HFFc6 (cell line): ENCODE measurements at regions not wholly inside any gene's neighbourhood (a gene's known extent, or its start where the extent isn't known, plus 50 kb on each side); places are given as distances from the start of the nearest gene placed in this dataset.

ENCODE experiments used
- DNase-seq: peaks from one replicate; pipeline ENCODE4 v3.0.0-alpha.2; 2018
- H3K27ac Mint-ChIP-seq: 2 replicates; pipeline ENCODE4 v1.8.0; 2020; ENCODE audit warnings: mild to moderate bottlenecking, mixed read lengths
- H3K27me3 Mint-ChIP-seq: 2 replicates; pipeline ENCODE4 v1.8.0; 2021; ENCODE audit warnings: mild to moderate bottlenecking, moderate library complexity, mixed read lengths; ENCODE audit not compliant: insufficient read depth
- H3K36me3 Mint-ChIP-seq: 2 replicates; pipeline ENCODE4 v1.8.0; 2021; ENCODE audit warnings: low read depth, mixed read lengths
- H3K4me1 Mint-ChIP-seq: 2 replicates; pipeline ENCODE4 v1.8.0; 2020; ENCODE audit warnings: low read depth, mixed read lengths
- H3K4me3 Mint-ChIP-seq: 2 replicates; pipeline ENCODE4 v1.8.0; 2020; ENCODE audit warnings: mild to moderate bottlenecking, moderate library complexity, mixed read lengths
- H3K9me3 Mint-ChIP-seq: 2 replicates; pipeline ENCODE4 v1.8.0; 2020; ENCODE audit warnings: mild to moderate bottlenecking, mixed read lengths
- TF ChIP-seq, protein P1 (sequence below): fragments of 200-600 bp; sonication (generic); IDR thresholded peaks from 2 replicates; pipeline ENCODE4 v1.5.0; 2021; ENCODE audit warnings: antibody characterized with exemption, mild to moderate bottlenecking

DNA sequence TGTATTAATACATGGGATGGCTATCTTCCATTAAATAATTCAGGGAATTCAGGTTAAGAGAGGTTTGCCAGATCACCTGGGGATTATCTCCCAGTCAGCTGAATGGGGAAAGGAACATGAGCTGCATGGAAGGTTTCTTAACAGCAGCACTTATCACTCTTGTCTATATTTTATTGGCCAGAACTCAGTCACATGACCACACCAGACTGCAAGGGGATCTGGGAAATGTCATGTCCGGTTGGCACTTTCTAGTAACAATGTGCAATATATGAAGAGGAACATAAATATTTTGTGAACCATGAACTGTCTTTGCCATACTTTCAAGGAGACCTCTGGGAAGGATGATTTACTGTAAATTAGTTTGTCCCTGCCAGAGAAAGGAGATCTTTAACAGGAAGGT is 599.1 kb downstream of the SLC4A3 start:
- peak overlapping the region; percentile 85 for H3K4me3 Mint-ChIP-seq
- TF ChIP-seq, protein P1, sequence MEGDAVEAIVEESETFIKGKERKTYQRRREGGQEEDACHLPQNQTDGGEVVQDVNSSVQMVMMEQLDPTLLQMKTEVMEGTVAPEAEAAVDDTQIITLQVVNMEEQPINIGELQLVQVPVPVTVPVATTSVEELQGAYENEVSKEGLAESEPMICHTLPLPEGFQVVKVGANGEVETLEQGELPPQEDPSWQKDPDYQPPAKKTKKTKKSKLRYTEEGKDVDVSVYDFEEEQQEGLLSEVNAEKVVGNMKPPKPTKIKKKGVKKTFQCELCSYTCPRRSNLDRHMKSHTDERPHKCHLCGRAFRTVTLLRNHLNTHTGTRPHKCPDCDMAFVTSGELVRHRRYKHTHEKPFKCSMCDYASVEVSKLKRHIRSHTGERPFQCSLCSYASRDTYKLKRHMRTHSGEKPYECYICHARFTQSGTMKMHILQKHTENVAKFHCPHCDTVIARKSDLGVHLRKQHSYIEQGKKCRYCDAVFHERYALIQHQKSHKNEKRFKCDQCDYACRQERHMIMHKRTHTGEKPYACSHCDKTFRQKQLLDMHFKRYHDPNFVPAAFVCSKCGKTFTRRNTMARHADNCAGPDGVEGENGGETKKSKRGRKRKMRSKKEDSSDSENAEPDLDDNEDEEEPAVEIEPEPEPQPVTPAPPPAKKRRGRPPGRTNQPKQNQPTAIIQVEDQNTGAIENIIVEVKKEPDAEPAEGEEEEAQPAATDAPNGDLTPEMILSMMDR, result no peak
- peaks cover 89% of the 10 kb centered on the region for H3K4me1 Mint-ChIP-seq
- H3K36me3 Mint-ChIP-seq, result no peaks in the 10 kb centered on the region
- no peaks in the 10 kb centered on the region for H3K9me3 Mint-ChIP-seq
- DNase-seq, result no peak
- H3K27me3 Mint-ChIP-seq, result 0 out of 2 replicates have a peak, but pooled peaks cover 2% of the 10 kb centered on the region
- H3K27ac Mint-ChIP-seq, result peak overlapping the region; percentile 96

DNA sequence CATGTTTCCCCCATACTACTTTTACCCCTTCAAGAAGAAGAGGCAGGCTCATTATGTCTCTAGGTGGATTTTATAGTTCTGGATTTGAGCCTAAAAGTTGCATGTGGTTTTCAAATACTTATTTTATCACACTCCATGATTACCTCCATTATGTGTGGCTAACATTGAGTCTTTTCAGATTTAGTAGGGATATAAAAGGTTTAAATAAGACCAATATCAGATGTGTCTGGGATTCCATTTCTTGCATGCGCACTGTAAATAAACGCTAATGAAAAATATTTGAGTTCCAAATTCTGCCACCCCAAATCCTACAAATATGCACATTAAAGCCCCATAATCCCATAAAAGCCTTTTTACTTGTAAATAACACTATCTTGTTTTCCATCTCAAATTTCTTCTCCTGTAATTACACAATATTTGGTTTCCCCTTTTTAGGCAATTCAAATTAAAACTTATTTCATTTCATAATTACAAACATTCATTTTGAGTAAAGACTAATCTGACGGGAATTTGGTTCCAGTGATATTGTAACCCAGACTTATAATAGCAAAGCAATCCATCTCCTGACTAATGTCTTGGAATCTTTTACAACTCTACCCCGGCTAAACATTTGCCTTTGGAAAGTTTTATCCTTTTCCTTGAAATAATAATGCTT is 600.0 kb downstream of the SLC4A3 start:
- H3K4me1 Mint-ChIP-seq, result peaks cover 87% of the 10 kb centered on the region
- TF ChIP-seq, protein P1, result no peak
- H3K36me3 Mint-ChIP-seq, result no peaks in the 10 kb centered on the region
- H3K9me3 Mint-ChIP-seq, result no peaks in the 10 kb centered on the region
- H3K4me3 Mint-ChIP-seq, result peak overlapping the region; percentile 85
- 0 out of 2 replicates have a peak, but pooled peaks cover 2% of the 10 kb centered on the region for H3K27me3 Mint-ChIP-seq
- peak overlapping the region; percentile 96 for H3K27ac Mint-ChIP-seq
- peak; percentile 77 for DNase-seq

DNA sequence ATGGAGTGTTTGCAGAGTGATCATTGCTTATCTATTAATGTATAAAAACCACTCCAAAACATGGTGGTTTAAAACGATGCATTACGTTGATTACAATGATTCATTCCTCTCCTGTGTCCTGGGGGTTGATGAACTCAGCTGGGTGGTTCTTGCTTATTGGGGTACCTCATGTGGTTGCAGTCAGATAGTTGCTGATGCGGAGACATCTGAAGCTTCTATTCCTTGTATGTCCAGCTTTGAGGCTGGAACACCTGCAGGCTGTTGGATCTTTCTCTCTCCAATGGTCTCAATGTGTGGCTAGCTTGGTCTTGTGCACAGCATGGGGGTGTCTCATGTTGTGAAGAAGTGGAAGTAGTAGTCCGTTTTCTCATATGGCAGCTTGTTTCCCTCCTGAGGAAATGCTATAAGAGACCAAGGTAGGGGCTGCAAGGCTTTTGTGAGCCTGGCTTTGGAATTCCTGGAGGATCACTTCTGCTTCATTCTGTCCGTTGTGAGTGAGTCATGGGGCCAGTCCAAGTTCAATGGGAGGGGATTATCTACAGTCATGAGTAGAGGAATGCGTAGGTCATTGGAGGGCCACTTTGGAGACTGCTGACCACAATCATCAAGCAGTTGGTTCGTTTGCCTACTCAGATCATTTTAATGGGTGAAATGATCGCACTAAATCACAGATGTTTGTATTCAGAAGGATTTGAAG is 601.0 kb downstream of the SLC4A3 start:
- Mint-ChIP-seq H3K27ac (peak overlapping the region; percentile 96), H3K36me3 (no peaks in the 10 kb centered on the region), H3K4me1 (peaks cover 80% of the 10 kb centered on the region), H3K27me3 (0 out of 2 replicates have a peak, but pooled peaks cover 2% of the 10 kb centered on the region), H3K9me3 (no peaks in the 10 kb centered on the region), H3K4me3 (peak overlapping the region; percentile 85)
- DNase-seq, result peak; percentile 98
- TF ChIP-seq, protein P1, result no peak

DNA sequence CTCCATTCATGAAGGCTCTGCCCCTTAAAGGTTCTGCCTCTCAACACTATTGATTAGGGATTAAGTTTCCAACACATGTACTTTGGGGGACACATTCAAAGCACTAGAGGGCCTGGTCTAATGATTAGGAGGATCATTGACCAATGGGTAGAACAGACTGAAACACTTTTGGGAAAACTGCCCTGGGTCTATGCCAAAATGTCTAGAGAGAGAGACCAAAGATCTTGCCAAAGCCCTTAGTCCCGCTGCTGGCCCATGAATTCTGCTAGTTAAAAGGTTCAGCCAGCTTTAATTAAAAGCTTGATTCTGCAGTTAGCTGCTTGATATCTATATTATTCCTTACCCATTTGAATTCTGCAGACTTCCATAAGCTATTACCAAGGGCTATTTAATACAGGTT is 613.2 kb downstream of the SLC4A3 start:
- Mint-ChIP-seq H3K4me1 (peaks cover 5% of the 10 kb centered on the region; the same call in 1 of the 2 replicates), H3K36me3 (no peaks in the 10 kb centered on the region), H3K27ac (no peak overlapping the region), H3K4me3 (no peak overlapping the region), H3K27me3 (no peaks in the 10 kb centered on the region), H3K9me3 (no peaks in the 10 kb centered on the region)
- TF ChIP-seq, protein P1, result no peak
- no peak for DNase-seq

DNA sequence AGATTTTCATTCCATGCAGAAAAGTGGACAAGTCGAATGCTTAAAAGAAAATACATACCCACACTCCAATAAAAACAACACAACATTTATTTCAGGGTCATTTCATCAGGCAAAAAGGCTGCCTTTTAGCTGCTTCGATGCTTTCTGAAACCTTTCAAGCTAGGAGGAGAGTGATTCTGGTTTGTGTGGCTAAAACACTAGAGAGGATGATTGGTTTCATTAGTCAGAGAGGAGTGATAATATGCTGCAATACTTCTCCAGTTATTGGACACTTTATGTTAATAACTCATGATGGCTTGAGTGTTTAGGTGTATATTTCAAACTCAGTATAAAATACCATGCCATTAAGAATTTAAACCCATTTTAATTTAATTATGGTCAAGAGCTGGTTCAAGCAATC is 614.0 kb downstream of the SLC4A3 start:
- DNase-seq, result no peak
- Mint-ChIP-seq H3K36me3 (no peaks in the 10 kb centered on the region), H3K27me3 (no peaks in the 10 kb centered on the region), H3K9me3 (no peaks in the 10 kb centered on the region), H3K4me1 (peaks cover 8% of the 10 kb centered on the region; the same call in 1 of the 2 replicates), H3K27ac (no peak overlapping the region), H3K4me3 (no peak overlapping the region)
- TF ChIP-seq, protein P1, result no peak
